Gastrocnemius medialis (tissue), 4 donors: ENCODE measurements at regions not wholly inside any gene's neighbourhood (a gene's known extent, or its start where the extent isn't known, plus 50 kb on each side); places are given as distances from the start of the nearest gene placed in this dataset.

Experiments used
- POLR2A ChIP-seq, 2 donors: fragments of 450-650 bp; IDR thresholded peaks; one replicate each; pipeline ENCODE4 v1.6.1; 2017; ENCODE audit warnings: antibody characterized with exemption in 2 of 2, mild to moderate bottlenecking in 2 of 2, moderate library complexity in 2 of 2
- TF ChIP-seq, protein P1 (sequence below), 5 experiments: fragments of 450-650 bp in 3 of 5; fragments of 200-600 bp in 2 of 5; sonication (generic) in 2 of 5; IDR thresholded peaks in 4 of 5; conservative IDR thresholded peaks in 1 of 5; 1 replicate in 4 of 5; 2 replicates in 1 of 5; pipeline ENCODE4 v1.5.1; 2016 to 2019; ENCODE audit warnings: antibody characterized with exemption in 5 of 5, mild to moderate bottlenecking in 3 of 5, moderate library complexity in 3 of 5

DNA sequence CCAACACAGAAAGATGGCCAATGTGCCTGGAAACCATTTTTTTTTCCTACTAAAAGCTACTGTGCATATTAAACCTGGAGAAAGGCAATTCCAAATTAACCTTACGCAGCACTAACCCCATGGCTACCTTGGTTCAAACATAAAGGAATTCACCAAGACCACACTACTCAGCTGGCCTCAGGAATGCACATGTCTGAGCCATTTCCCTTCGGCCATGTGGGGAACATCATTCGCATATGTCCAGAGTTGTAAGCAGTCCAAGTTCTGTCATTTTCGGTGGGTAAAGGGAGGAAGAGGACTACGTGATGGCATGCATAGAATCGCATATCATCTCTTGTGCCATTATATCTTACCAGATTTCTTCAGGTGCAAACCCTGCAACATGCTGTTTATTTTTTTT is 175.4 kb downstream of the NTMT2 start:
- TF ChIP-seq, protein P1, sequence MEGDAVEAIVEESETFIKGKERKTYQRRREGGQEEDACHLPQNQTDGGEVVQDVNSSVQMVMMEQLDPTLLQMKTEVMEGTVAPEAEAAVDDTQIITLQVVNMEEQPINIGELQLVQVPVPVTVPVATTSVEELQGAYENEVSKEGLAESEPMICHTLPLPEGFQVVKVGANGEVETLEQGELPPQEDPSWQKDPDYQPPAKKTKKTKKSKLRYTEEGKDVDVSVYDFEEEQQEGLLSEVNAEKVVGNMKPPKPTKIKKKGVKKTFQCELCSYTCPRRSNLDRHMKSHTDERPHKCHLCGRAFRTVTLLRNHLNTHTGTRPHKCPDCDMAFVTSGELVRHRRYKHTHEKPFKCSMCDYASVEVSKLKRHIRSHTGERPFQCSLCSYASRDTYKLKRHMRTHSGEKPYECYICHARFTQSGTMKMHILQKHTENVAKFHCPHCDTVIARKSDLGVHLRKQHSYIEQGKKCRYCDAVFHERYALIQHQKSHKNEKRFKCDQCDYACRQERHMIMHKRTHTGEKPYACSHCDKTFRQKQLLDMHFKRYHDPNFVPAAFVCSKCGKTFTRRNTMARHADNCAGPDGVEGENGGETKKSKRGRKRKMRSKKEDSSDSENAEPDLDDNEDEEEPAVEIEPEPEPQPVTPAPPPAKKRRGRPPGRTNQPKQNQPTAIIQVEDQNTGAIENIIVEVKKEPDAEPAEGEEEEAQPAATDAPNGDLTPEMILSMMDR (IDR thresholded peaks at IDR 0.05 in 4 of 5, conservative IDR thresholded peaks at IDR 0.05 in 1 of 5): no peak
- no peak for TF ChIP-seq POLR2A (IDR thresholded peaks at IDR 0.05)
